MM.1S (cell line): ENCODE measurements at regions not wholly inside any gene's neighbourhood (a gene's known extent, or its start where the extent isn't known, plus 50 kb on each side); places are given as distances from the start of the nearest gene placed in this dataset.

Source experiments
- DNase-seq: peaks from one replicate; pipeline ENCODE4 v3.0.0-alpha.2; 2015
- H2AFZ ChIP-seq: fragments of 300-600 bp; sonication (generic); 2 replicates; pipeline ENCODE4 v1.6.0; 2016; ENCODE audit warnings: antibody characterized with exemption, low read length
- H3F3A ChIP-seq: fragments of 300-600 bp; sonication (generic); 2 replicates; pipeline ENCODE4 v1.6.1; 2016; ENCODE audit warnings: mild to moderate bottlenecking, antibody characterized with exemption, low read length, moderate library complexity, mixed read lengths; ENCODE audit not compliant: insufficient read depth
- H3K27ac ChIP-seq: fragments of 300-600 bp; sonication (generic); 2 replicates; pipeline ENCODE4 v1.5.1; 2016; ENCODE audit warnings: mild to moderate bottlenecking, low read length
- H3K27me3 ChIP-seq: fragments of 300-600 bp; sonication (generic); replicated peaks from 2 replicates; pipeline ENCODE4 v1.6.0; 2016; ENCODE audit warnings: low read length; ENCODE audit not compliant: insufficient read depth
- H3K36me3 ChIP-seq: fragments of 300-600 bp; sonication (generic); replicated peaks from 2 replicates; pipeline ENCODE4 v1.6.1; 2016; ENCODE audit warnings: mild to moderate bottlenecking, low read length, mixed read lengths; ENCODE audit not compliant: insufficient read depth
- H3K4me1 ChIP-seq: fragments of 300-600 bp; sonication (generic); 2 replicates; pipeline ENCODE4 v1.6.1; 2016; ENCODE audit warnings: low read length, mixed read lengths
- H3K4me2 ChIP-seq: fragments of 300-600 bp; sonication (generic); 2 replicates; pipeline ENCODE4 v1.6.0; 2016; ENCODE audit warnings: low read depth, low read length
- H3K4me3 ChIP-seq: fragments of 300-600 bp; sonication (generic); 2 replicates; pipeline ENCODE4 v1.5.1; 2016; ENCODE audit warnings: low read length, mixed read lengths
- H3K79me2 ChIP-seq: fragments of 300-600 bp; sonication (generic); 2 replicates; pipeline ENCODE4 v1.6.1; 2016; ENCODE audit warnings: mixed run types, low read length, mixed read lengths
- H3K9ac ChIP-seq: fragments of 300-600 bp; sonication (generic); 2 replicates; pipeline ENCODE4 v1.6.1; 2016; ENCODE audit warnings: low read length, mixed read lengths
- H3K9me2 ChIP-seq: fragments of 300-600 bp; sonication (generic); replicated peaks from 2 replicates; pipeline ENCODE4 v1.6.1; 2016; ENCODE audit warnings: mild to moderate bottlenecking, low read length, mixed read lengths; ENCODE audit not compliant: insufficient read depth
- H3K9me3 ChIP-seq: fragments of 300-600 bp; sonication (generic); replicated peaks from 2 replicates; pipeline ENCODE4 v1.6.1; 2016; ENCODE audit warnings: mild to moderate bottlenecking, low read length, mixed read lengths; ENCODE audit not compliant: insufficient read depth
- H4K20me1 ChIP-seq: fragments of 300-600 bp; sonication (generic); 2 replicates; pipeline ENCODE4 v1.6.1; 2016; ENCODE audit warnings: mild to moderate bottlenecking, low read length, moderate library complexity, mixed read lengths; ENCODE audit not compliant: insufficient read depth
- EZH2 ChIP-seq: fragments of 300-600 bp; sonication (generic); optimal IDR thresholded peaks from 2 replicates; pipeline ENCODE3; 2017; ENCODE audit warnings: low read depth, mild to moderate bottlenecking, antibody characterized with exemption, low read length, mixed read lengths
- EZH2phosphoT487 ChIP-seq: fragments of 300-600 bp; sonication (generic); IDR thresholded peaks from 2 replicates; pipeline ENCODE4 v1.6.1; 2018; ENCODE audit warnings: antibody characterized with exemption, low read length
- TF ChIP-seq, protein P1 (sequence below): fragments of 300-600 bp; sonication (generic); IDR thresholded peaks from 2 replicates; pipeline ENCODE4 v1.5.1; 2016; ENCODE audit warnings: antibody characterized with exemption, low read length, mixed read lengths

DNA sequence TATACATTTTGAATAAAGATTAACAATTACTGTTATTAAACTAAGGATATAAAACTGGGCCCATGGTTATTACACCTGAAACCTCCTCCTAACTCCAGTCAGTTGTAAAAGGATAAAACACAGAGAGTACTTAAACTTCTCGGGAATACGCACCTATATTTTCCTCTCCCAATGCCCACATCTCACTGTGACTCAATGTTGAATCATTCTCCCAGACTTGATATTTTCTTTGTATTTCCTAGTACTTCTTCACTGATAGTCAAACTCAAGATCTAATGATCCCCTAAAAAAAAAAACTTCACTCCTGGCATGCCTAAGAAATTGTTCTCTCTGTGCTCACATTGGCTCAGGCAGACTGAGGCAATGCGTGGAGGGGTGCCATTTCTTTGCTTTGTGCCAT, 212.5 kb upstream of the DKK2 start:
- Histone ChIP-seq H3K4me1 (no peaks in the 10 kb centered on the region), H3K9ac (no peak overlapping the region), H4K20me1 (no peaks in the 10 kb centered on the region), H3K27ac (no peak overlapping the region), H3K27me3 (no peaks in the 10 kb centered on the region), H2AFZ (no peak overlapping the region), H3K9me2 (no peaks in the 10 kb centered on the region), H3K36me3 (no peaks in the 10 kb centered on the region), H3K4me3 (no peak overlapping the region), H3F3A (no peaks in the 10 kb centered on the region), H3K79me2 (no peaks in the 10 kb centered on the region), H3K4me2 (no peak overlapping the region), H3K9me3 (no peaks in the 10 kb centered on the region)
- TF ChIP-seq EZH2 (no peak), EZH2phosphoT487 (no peak)
- TF ChIP-seq, protein P1, sequence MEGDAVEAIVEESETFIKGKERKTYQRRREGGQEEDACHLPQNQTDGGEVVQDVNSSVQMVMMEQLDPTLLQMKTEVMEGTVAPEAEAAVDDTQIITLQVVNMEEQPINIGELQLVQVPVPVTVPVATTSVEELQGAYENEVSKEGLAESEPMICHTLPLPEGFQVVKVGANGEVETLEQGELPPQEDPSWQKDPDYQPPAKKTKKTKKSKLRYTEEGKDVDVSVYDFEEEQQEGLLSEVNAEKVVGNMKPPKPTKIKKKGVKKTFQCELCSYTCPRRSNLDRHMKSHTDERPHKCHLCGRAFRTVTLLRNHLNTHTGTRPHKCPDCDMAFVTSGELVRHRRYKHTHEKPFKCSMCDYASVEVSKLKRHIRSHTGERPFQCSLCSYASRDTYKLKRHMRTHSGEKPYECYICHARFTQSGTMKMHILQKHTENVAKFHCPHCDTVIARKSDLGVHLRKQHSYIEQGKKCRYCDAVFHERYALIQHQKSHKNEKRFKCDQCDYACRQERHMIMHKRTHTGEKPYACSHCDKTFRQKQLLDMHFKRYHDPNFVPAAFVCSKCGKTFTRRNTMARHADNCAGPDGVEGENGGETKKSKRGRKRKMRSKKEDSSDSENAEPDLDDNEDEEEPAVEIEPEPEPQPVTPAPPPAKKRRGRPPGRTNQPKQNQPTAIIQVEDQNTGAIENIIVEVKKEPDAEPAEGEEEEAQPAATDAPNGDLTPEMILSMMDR: no peak
- DNase-seq: no peak

DNA sequence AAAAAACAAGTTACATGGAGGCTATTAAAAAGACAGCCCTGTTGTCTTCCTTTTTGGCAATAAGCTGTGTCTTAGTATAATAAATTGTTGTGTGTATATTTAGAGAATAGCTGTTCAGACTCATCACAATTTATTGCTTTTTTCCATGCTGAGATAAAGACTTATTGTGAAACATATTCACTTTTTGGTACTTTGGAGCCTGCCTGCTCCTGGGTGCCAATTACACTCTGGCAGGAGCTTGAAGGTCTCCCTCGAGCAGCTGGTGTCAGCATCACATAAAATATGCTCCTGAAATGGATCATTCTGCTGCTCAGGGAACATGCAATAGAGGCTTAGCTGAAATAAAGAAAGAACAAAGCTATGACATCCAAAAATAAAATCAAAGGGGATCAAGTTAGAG, 211.6 kb upstream of the DKK2 start:
- TF ChIP-seq, protein P1: no peak
- TF ChIP-seq EZH2 (no peak), EZH2phosphoT487 (no peak)
- Histone ChIP-seq H3K36me3 (no peaks in the 10 kb centered on the region), H4K20me1 (no peaks in the 10 kb centered on the region), H3K4me1 (no peaks in the 10 kb centered on the region), H3K9me3 (no peaks in the 10 kb centered on the region), H3K27ac (no peak overlapping the region), H3K9ac (no peak overlapping the region), H3K4me2 (no peak overlapping the region), H3K27me3 (no peaks in the 10 kb centered on the region), H3F3A (no peaks in the 10 kb centered on the region), H2AFZ (no peak overlapping the region), H3K4me3 (no peak overlapping the region), H3K9me2 (no peaks in the 10 kb centered on the region), H3K79me2 (no peaks in the 10 kb centered on the region)
- DNase-seq: no peak

DNA sequence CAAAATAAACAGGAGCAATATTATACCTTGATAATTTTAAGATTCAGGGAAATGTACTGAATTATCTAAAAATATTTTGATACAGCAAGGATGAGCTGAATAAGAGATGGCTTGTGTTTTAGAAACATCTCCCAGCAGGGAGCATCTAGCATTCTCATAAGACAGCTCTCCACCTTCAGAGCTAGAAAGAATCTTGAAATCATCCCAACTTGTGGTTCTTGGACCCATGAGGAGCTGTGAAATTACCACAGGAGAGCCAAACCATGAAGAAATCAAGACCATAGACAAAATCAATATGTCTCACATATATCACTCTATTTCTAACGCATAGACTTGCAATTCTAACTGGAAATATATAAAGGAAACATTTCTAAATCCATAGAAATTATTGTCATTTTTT, 210.6 kb upstream of the DKK2 start:
- DNase-seq: no peak
- H3K79me2 ChIP-seq: no peaks in the 10 kb centered on the region
- no peak overlapping the region for H2AFZ ChIP-seq
- no peaks in the 10 kb centered on the region for H4K20me1 ChIP-seq
- no peak overlapping the region for H3K4me2 ChIP-seq
- no peak overlapping the region for H3K4me3 ChIP-seq
- H3K9me2 ChIP-seq: no peaks in the 10 kb centered on the region
- no peak overlapping the region for H3K27ac ChIP-seq
- H3K36me3 ChIP-seq: no peaks in the 10 kb centered on the region
- H3F3A ChIP-seq: no peaks in the 10 kb centered on the region
- TF ChIP-seq EZH2phosphoT487: no peak
- no peak for TF ChIP-seq EZH2
- TF ChIP-seq, protein P1: no peak
- no peaks in the 10 kb centered on the region for H3K4me1 ChIP-seq
- no peaks in the 10 kb centered on the region for H3K9me3 ChIP-seq
- H3K27me3 ChIP-seq: no peaks in the 10 kb centered on the region
- H3K9ac ChIP-seq: no peak overlapping the region
